Eye (tissue), 1 donor: ENCODE measurements at regions not wholly inside any gene's neighbourhood (a gene's known extent, or its start where the extent isn't known, plus 50 kb on each side); places are given as distances from the start of the nearest gene placed in this dataset.

Experiments
- DNase-seq: peaks from one replicate; pipeline ENCODE4 v3.0.0-alpha.2; 2015

GRCh38 chr9:89554307-89555035, 50.3 kb upstream of the GADD45G start:
- no peak for DNase-seq

GRCh38 chr9:89553451-89554010, 51.3 kb upstream of the GADD45G start:
- DNase-seq: no peak

- no peak for DNase-seq
Measured at GRCh38 chr9:89550346-89550927, 52.5 kb upstream of the SEMA4D start.

- peak; percentile 88 for DNase-seq
Measured at GRCh38 chr9:89549031-89549644, 51.2 kb upstream of the SEMA4D start.

GRCh38 chr9:89548071-89548638, 50.2 kb upstream of the SEMA4D start:
- no peak for DNase-seq
